ENCODE measurements at regions not wholly inside any gene's neighbourhood (a gene's known extent, or its start where the extent isn't known, plus 50 kb on each side); places are given as distances from the start of the nearest gene placed in this dataset.

DNA sequence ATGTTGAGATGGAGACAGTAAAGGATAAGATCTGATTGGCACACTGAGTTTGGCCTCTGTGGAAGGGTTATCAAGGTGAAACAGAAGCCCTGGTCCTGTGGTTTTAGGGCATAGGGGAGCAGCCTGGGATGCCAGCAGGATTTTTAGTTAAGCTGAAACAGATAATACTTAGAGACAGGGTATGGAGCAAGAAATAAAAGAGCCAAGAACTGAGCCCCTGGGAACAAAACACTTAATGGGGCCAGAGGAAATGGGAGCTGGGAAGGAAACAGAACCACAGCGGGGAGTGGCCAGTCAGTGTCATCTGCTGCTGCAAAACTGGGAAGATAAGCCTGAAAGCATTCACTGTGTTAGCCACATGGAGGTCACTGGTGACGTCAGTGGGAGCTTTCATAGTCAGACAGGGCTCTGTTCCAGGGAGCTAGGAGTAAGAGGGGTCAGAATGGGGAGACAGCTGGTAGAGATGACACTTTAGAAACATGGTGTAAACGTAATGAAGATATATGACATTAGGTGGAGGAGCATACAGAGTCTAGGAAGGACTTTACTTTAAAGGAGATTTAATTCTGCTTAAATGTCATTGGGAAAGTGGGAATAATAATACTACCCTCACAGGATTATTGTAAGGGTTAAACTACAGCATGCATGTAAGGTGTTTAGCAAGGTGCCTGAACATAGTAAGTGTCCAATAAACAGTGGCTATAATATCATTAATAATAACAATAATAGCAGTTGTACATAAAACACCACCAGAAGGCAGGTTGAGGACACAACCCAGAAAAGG, 172.7 kb upstream of the CTNNB1 start (continued):
- TF ChIP-seq CEBPG (CRISPR knock-in tag; IDR thresholded peaks at IDR 0.05) (no peak), CEBPG (tag; conservative IDR thresholded peaks at IDR 0.05 in 1 of 2, IDR thresholded peaks at IDR 0.05 in 1 of 2) (no peak), CCAR2 (IDR thresholded peaks at IDR 0.05; ENCODE audit: low read depth, low read length) (no peak), PCBP1 (IDR thresholded peaks at IDR 0.05; ENCODE audit: low read depth, low read length, poor library complexity, severe bottlenecking) (no peak), SMARCE1 (IDR thresholded peaks at IDR 0.05) (peak; percentile 62; the same call in 1 of the 2 replicates), DNMT1 (IDR thresholded peaks at IDR 0.05) (no peak), ZBTB1 (CRISPR knock-in tag; IDR thresholded peaks at IDR 0.05; ENCODE audit: borderline replicate concordance, low read depth) (no peak), ZNF347 (CRISPR knock-in tag; IDR thresholded peaks at IDR 0.05; ENCODE audit: low read depth) (no peak), ERF (CRISPR knock-in tag; IDR thresholded peaks at IDR 0.05) (peak; percentile 38; the same call in 1 of the 2 replicates), KLF13 (tag; IDR thresholded peaks at IDR 0.05; ENCODE audit: borderline replicate concordance, low read depth) (no peak), ZBTB7A (IDR thresholded peaks at IDR 0.05; ENCODE audit: borderline replicate concordance, control insufficient read depth, low read depth, low read length) (no peak), RBM17 (IDR thresholded peaks at IDR 0.05; ENCODE audit: borderline replicate concordance, low read depth, low read length) (no peak), ZNF124 (CRISPR knock-in tag; IDR thresholded peaks at IDR 0.05) (no peak)
- TF ChIP-seq, protein P1, sequence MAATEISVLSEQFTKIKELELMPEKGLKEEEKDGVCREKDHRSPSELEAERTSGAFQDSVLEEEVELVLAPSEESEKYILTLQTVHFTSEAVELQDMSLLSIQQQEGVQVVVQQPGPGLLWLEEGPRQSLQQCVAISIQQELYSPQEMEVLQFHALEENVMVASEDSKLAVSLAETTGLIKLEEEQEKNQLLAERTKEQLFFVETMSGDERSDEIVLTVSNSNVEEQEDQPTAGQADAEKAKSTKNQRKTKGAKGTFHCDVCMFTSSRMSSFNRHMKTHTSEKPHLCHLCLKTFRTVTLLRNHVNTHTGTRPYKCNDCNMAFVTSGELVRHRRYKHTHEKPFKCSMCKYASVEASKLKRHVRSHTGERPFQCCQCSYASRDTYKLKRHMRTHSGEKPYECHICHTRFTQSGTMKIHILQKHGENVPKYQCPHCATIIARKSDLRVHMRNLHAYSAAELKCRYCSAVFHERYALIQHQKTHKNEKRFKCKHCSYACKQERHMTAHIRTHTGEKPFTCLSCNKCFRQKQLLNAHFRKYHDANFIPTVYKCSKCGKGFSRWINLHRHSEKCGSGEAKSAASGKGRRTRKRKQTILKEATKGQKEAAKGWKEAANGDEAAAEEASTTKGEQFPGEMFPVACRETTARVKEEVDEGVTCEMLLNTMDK (IDR thresholded peaks at IDR 0.05; ENCODE audit: borderline replicate concordance, insufficient read depth, low read depth, low read length, poor library complexity, severe bottlenecking): no peak
- TF ChIP-seq, protein P2, sequence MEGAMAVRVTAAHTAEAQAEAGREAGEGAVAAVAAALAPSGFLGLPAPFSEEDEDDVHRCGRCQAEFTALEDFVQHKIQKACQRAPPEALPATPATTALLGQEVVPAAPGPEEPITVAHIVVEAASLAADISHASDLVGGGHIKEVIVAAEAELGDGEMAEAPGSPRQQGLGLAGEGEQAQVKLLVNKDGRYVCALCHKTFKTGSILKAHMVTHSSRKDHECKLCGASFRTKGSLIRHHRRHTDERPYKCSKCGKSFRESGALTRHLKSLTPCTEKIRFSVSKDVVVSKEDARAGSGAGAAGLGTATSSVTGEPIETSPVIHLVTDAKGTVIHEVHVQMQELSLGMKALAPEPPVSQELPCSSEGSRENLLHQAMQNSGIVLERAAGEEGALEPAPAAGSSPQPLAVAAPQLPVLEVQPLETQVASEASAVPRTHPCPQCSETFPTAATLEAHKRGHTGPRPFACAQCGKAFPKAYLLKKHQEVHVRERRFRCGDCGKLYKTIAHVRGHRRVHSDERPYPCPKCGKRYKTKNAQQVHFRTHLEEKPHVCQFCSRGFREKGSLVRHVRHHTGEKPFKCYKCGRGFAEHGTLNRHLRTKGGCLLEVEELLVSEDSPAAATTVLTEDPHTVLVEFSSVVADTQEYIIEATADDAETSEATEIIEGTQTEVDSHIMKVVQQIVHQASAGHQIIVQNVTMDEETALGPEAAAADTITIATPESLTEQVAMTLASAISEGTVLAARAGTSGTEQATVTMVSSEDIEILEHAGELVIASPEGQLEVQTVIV (CRISPR knock-in tag; IDR thresholded peaks at IDR 0.05; ENCODE audit: borderline replicate concordance): peak; percentile 79; the same call in 1 of the 2 replicates
- TF ChIP-seq, protein P3, sequence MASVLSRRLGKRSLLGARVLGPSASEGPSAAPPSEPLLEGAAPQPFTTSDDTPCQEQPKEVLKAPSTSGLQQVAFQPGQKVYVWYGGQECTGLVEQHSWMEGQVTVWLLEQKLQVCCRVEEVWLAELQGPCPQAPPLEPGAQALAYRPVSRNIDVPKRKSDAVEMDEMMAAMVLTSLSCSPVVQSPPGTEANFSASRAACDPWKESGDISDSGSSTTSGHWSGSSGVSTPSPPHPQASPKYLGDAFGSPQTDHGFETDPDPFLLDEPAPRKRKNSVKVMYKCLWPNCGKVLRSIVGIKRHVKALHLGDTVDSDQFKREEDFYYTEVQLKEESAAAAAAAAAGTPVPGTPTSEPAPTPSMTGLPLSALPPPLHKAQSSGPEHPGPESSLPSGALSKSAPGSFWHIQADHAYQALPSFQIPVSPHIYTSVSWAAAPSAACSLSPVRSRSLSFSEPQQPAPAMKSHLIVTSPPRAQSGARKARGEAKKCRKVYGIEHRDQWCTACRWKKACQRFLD (CRISPR knock-in tag; IDR thresholded peaks at IDR 0.05): peak; percentile 80
- TF ChIP-seq, protein P4, sequence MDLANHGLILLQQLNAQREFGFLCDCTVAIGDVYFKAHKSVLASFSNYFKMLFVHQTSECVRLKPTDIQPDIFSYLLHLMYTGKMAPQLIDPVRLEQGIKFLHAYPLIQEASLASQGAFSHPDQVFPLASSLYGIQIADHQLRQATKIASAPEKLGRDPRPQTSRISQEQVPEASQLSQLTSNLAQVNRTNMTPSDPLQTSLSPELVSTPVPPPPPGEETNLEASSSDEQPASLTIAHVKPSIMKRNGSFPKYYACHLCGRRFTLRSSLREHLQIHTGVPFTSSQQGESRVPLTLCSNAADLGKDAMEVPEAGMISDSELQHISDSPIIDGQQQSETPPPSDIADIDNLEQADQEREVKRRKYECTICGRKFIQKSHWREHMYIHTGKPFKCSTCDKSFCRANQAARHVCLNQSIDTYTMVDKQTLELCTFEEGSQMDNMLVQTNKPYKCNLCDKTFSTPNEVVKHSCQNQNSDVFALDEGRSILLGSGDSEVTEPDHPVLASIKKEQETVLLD (IDR thresholded peaks at IDR 0.05): no peak
- TF ChIP-seq, protein P5, sequence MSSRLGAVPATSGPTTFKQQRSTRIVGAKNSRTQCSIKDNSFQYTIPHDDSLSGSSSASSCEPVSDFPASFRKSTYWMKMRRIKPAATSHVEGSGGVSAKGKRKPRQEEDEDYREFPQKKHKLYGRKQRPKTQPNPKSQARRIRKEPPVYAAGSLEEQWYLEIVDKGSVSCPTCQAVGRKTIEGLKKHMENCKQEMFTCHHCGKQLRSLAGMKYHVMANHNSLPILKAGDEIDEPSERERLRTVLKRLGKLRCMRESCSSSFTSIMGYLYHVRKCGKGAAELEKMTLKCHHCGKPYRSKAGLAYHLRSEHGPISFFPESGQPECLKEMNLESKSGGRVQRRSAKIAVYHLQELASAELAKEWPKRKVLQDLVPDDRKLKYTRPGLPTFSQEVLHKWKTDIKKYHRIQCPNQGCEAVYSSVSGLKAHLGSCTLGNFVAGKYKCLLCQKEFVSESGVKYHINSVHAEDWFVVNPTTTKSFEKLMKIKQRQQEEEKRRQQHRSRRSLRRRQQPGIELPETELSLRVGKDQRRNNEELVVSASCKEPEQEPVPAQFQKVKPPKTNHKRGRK (tag; IDR thresholded peaks at IDR 0.05): peak; percentile 78; the same call in 1 of the 2 replicates
